Astrocyte (in vitro differentiated cells and primary cell): ENCODE measurements at regions not wholly inside any gene's neighbourhood (a gene's known extent, or its start where the extent isn't known, plus 50 kb on each side); places are given as distances from the start of the nearest gene placed in this dataset.
A peak's percentile ranks its signal among the peaks of the same experiment; 100 is the strongest.

Experiments
- DNase-seq: peaks from one replicate; pipeline ENCODE4 v3.0.0-alpha.2; 2010; ENCODE audit warnings: low read depth
- FAIRE-seq: peaks from 2 replicates; lab custom pipeline; 2011; peaks lifted over from hg19 to GRCh38; lab: Jason Lieb, UNC
- H2AFZ ChIP-seq: 2 replicates; pipeline ENCODE4 v1.6.0; 2012; ENCODE audit warnings: low read depth, low read length, inconsistent platforms
- H3K27ac ChIP-seq: 2 replicates; pipeline ENCODE4 v1.5.1; 2011; ENCODE audit warnings: low read depth, low read length, inconsistent platforms
- H3K27me3 ChIP-seq: 2 replicates; pipeline ENCODE4 v1.6.0; 2011; ENCODE audit warnings: low read length, inconsistent platforms; ENCODE audit not compliant: insufficient read depth
- H3K36me3 ChIP-seq: 2 replicates; pipeline ENCODE4 v1.5.1; 2011; ENCODE audit warnings: low read length, inconsistent platforms; ENCODE audit not compliant: insufficient read depth
- H3K4me1 ChIP-seq: 2 replicates; pipeline ENCODE4 v1.5.1; 2011; ENCODE audit warnings: low read length, inconsistent platforms; ENCODE audit not compliant: insufficient read depth
- H3K4me2 ChIP-seq: 2 replicates; pipeline ENCODE4 v1.6.0; 2012; ENCODE audit warnings: low read length, inconsistent platforms
- H3K4me3 ChIP-seq: 2 replicates; pipeline ENCODE4 v1.5.1; 2011; ENCODE audit warnings: low read depth, mild to moderate bottlenecking, low read length, inconsistent platforms; ENCODE audit not compliant: insufficient read depth
- H3K79me2 ChIP-seq: 2 replicates; pipeline ENCODE4 v1.6.0; 2012; ENCODE audit warnings: mild to moderate bottlenecking, low read length, inconsistent platforms; ENCODE audit not compliant: insufficient read depth
- H3K9ac ChIP-seq: 2 replicates; pipeline ENCODE4 v1.6.0; 2012; ENCODE audit warnings: mild to moderate bottlenecking, low read length, inconsistent platforms
- H3K9me3 ChIP-seq: 2 replicates; pipeline ENCODE4 v1.5.1; 2012; ENCODE audit warnings: low read depth, mild to moderate bottlenecking, low read length, inconsistent platforms; ENCODE audit not compliant: insufficient read depth
- H4K20me1 ChIP-seq: 2 replicates; pipeline ENCODE4 v1.6.0; 2012; ENCODE audit warnings: low read length, inconsistent platforms; ENCODE audit not compliant: insufficient read depth
- H3K27ac Mint-ChIP-seq: one replicate; pipeline ENCODE4 v1.8.0; 2021; ENCODE audit warnings: mild to moderate bottlenecking, mixed read lengths; ENCODE audit not compliant: unreplicated experiment
- H3K27me3 Mint-ChIP-seq: one replicate; pipeline ENCODE4 v1.8.0; 2021; ENCODE audit warnings: low read depth, mixed read lengths; ENCODE audit not compliant: unreplicated experiment
- H3K36me3 Mint-ChIP-seq: one replicate; pipeline ENCODE4 v1.8.0; 2021; ENCODE audit warnings: low read depth, mixed read lengths; ENCODE audit not compliant: unreplicated experiment
- H3K4me1 Mint-ChIP-seq: one replicate; pipeline ENCODE4 v1.8.0; 2021; ENCODE audit warnings: low read depth, mixed read lengths; ENCODE audit not compliant: unreplicated experiment
- H3K4me3 Mint-ChIP-seq: one replicate; pipeline ENCODE4 v1.8.0; 2021; ENCODE audit warnings: mild to moderate bottlenecking, moderate library complexity, mixed read lengths; ENCODE audit not compliant: unreplicated experiment
- H3K9me3 Mint-ChIP-seq: one replicate; pipeline ENCODE4 v1.8.0; 2021; ENCODE audit warnings: mild to moderate bottlenecking, mixed read lengths; ENCODE audit not compliant: unreplicated experiment
- CTCF ChIP-seq: IDR thresholded peaks from 2 replicates; pipeline ENCODE4 v1.5.1; 2011; ENCODE audit warnings: low read depth, mild to moderate bottlenecking, inconsistent platforms, low read length, moderate library complexity; ENCODE audit not compliant: insufficient read depth
- EZH2 ChIP-seq: IDR thresholded peaks from 2 replicates; pipeline ENCODE4 v1.6.1; 2012; ENCODE audit warnings: mild to moderate bottlenecking, low read length, inconsistent platforms; ENCODE audit not compliant: insufficient read depth

DNA sequence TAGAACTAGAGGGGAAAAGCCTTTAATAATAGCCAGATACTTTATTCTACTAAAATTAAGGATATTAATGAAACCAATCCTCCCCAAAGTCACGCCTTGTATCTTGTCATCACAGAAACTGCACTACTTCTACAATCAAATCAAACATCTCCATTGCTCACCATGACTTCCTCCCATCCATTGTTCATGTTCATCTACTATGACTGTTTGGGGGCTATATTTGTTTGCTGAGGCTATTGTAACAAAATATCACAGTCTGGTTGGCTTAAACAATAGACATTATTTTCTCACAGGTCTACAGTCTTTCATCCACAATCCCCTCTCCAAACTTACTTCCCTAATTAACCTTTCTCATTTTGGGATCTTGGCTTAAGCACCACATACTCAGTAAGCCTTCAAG lies 193.6 kb upstream of the FSCB start:
- FAIRE-seq (no peak), DNase-seq (no peak)
- no peaks in the 10 kb centered on the region for H3K79me2 ChIP-seq
- H3K27ac ChIP-seq, result peak overlapping the region; percentile 12
- TF ChIP-seq CTCF (no peak), EZH2 (no peak)
- H4K20me1 ChIP-seq, result no peaks in the 10 kb centered on the region
- peaks cover 3% of the 10 kb centered on the region for H3K9me3 ChIP-seq
- Mint-ChIP-seq H3K4me3 (no peak overlapping the region), H3K27ac (peak overlapping the region; percentile 64), H3K4me1 (peaks cover 25% of the 10 kb centered on the region), H3K27me3 (peaks cover 3% of the 10 kb centered on the region), H3K9me3 (peaks cover 8% of the 10 kb centered on the region), H3K36me3 (no peaks in the 10 kb centered on the region)
- H3K4me3 ChIP-seq, result no peak overlapping the region
- no peak overlapping the region for H2AFZ ChIP-seq
- H3K27me3 ChIP-seq, result no peaks in the 10 kb centered on the region
- no peak overlapping the region for H3K9ac ChIP-seq
- H3K36me3 ChIP-seq, result no peaks in the 10 kb centered on the region
- H3K4me2 ChIP-seq, result no peak overlapping the region
- no peaks in the 10 kb centered on the region for H3K4me1 ChIP-seq

- FAIRE-seq (no peak), DNase-seq (peak; percentile 83)
- Histone ChIP-seq H3K79me2 (no peaks in the 10 kb centered on the region), H3K27me3 (no peaks in the 10 kb centered on the region), H3K9ac (no peak overlapping the region), H3K9me3 (peaks cover 3% of the 10 kb centered on the region), H3K27ac (peak overlapping the region; percentile 12), H3K4me2 (no peak overlapping the region), H3K4me1 (no peaks in the 10 kb centered on the region), H4K20me1 (no peaks in the 10 kb centered on the region), H3K4me3 (no peak overlapping the region), H2AFZ (no peak overlapping the region), H3K36me3 (no peaks in the 10 kb centered on the region)
- TF ChIP-seq CTCF (no peak), EZH2 (no peak)
- Mint-ChIP-seq H3K9me3 (peaks cover 9% of the 10 kb centered on the region), H3K27me3 (peaks cover 6% of the 10 kb centered on the region), H3K36me3 (no peaks in the 10 kb centered on the region), H3K4me1 (peaks cover 25% of the 10 kb centered on the region), H3K4me3 (no peak overlapping the region), H3K27ac (peak overlapping the region; percentile 73)
These were observed 193.1 kb upstream of the FSCB start for GRCh38 chr14:44700184-44700583.

GRCh38 chr14:44699391-44699790 lies 192.3 kb upstream of the FSCB start:
- peak overlapping the region; percentile 73 for H3K27ac Mint-ChIP-seq
- H3K4me3 ChIP-seq, result no peak overlapping the region
- H3K79me2 ChIP-seq, result no peaks in the 10 kb centered on the region
- H3K36me3 Mint-ChIP-seq, result no peaks in the 10 kb centered on the region
- H3K9me3 ChIP-seq, result peaks cover 3% of the 10 kb centered on the region
- peaks cover 10% of the 10 kb centered on the region for H3K9me3 Mint-ChIP-seq
- no peak for DNase-seq
- no peak overlapping the region for H3K27ac ChIP-seq
- H3K4me1 ChIP-seq, result no peaks in the 10 kb centered on the region
- H3K36me3 ChIP-seq, result no peaks in the 10 kb centered on the region
- no peak for FAIRE-seq
- no peak overlapping the region for H3K9ac ChIP-seq
- no peak overlapping the region for H2AFZ ChIP-seq
- H3K27me3 ChIP-seq, result no peaks in the 10 kb centered on the region
- TF ChIP-seq CTCF, result no peak
- no peak for TF ChIP-seq EZH2
- H3K4me3 Mint-ChIP-seq, result no peak overlapping the region
- peaks cover 25% of the 10 kb centered on the region for H3K4me1 Mint-ChIP-seq
- H3K27me3 Mint-ChIP-seq, result peaks cover 6% of the 10 kb centered on the region
- no peaks in the 10 kb centered on the region for H4K20me1 ChIP-seq
- no peak overlapping the region for H3K4me2 ChIP-seq
